Aorta (tissue), 5 donors: ENCODE measurements at regions not wholly inside any gene's neighbourhood (a gene's known extent, or its start where the extent isn't known, plus 50 kb on each side); places are given as distances from the start of the nearest gene placed in this dataset.

Experiments
- ATAC-seq: fragments of 200-7000 bp; cut with Tn5 transposase; one replicate; pipeline ENCODE4 v1.9.1; 2022; ENCODE audit warnings: moderate library complexity; ENCODE audit not compliant: low FRiP score
- DNase-seq, 2 donors: peaks; one replicate each; pipeline ENCODE4 v3.0.0-alpha.2; 2020
- H3K27ac ChIP-seq, 2 donors: one replicate each; pipeline ENCODE4 v1.5.1; 2013; ENCODE audit warnings: low read length in 2 of 2, mild to moderate bottlenecking in 2 of 2, moderate library complexity in 2 of 2, control low read depth in 1 of 2, inconsistent platforms in 1 of 2, low read depth in 1 of 2
- H3K27me3 ChIP-seq, 2 donors: one replicate each; pipeline ENCODE4 v1.6.1; 2013; ENCODE audit warnings: control low read depth in 1 of 2, low read length in 1 of 2, mild to moderate bottlenecking in 1 of 2, moderate library complexity in 1 of 2; ENCODE audit not compliant: insufficient read depth in 2 of 2, control insufficient read depth in 1 of 2
- H3K36me3 ChIP-seq, 2 donors: one replicate each; pipeline ENCODE4 v1.6.1; 2013; ENCODE audit warnings: control low read depth in 1 of 2, low read length in 1 of 2, mild to moderate bottlenecking in 1 of 2; ENCODE audit not compliant: insufficient read depth in 2 of 2, control insufficient read depth in 1 of 2
- H3K4me1 ChIP-seq, 2 donors: one replicate each; pipeline ENCODE4 v1.6.1; 2013; ENCODE audit warnings: low read length in 2 of 2, control low read depth in 1 of 2, mild to moderate bottlenecking in 1 of 2, moderate library complexity in 1 of 2; ENCODE audit not compliant: insufficient read depth in 2 of 2, control insufficient read depth in 1 of 2
- H3K4me3 ChIP-seq, 2 donors: one replicate each; pipeline ENCODE4 v1.5.1; 2013; ENCODE audit warnings: low read length in 2 of 2, control low read depth in 1 of 2, mild to moderate bottlenecking in 1 of 2
- H3K9me3 ChIP-seq: one replicate; pipeline ENCODE4 v1.6.1; 2013; ENCODE audit warnings: mild to moderate bottlenecking, low read length; ENCODE audit not compliant: control insufficient read depth
- WGBS, 2 donors: extraction: QIAGEN DNeasy Blood & Tissue Kit; methylation state at CpG; one replicate each; pipeline ENCODE4 v1.1.7; 2013; 5-methylcytosine and 5-hydroxymethylcytosine counted together
- intact Hi-C, 2 donors: fragments of 100-400 bp; cut with DNase I; formaldehyde crosslinking; loops; one replicate each; pipeline versions ENCODE4 v1.14.2 to v1.15.0; 2022
- donor health status: healthy with polysubstance abuse.
- donor health status: Bipolar disorder and iron deficiency.
- donor health status: DM: no; HTN: no; CAD: no.
- donor health status: DM: no; HTN: no; CAD: no.
- donor health status: DM: yes; HTN: yes; CAD: no.

GRCh38 chr2:155033652-155034051 is 335.2 kb downstream of the KCNJ3 start:
- H3K27me3 ChIP-seq, result no peaks in the 10 kb centered on the region
- intact Hi-C loops, result no loop called here
- H3K27ac ChIP-seq, result no peak overlapping the region
- no peak overlapping the region for H3K4me3 ChIP-seq
- DNase-seq (no peak), ATAC-seq (no peak)
- no peaks in the 10 kb centered on the region for H3K36me3 ChIP-seq
- H3K9me3 ChIP-seq, result no peaks in the 10 kb centered on the region
- no peaks in the 10 kb centered on the region for H3K4me1 ChIP-seq

- no peak for DNase-seq
- no peaks in the 10 kb centered on the region for H3K4me1 ChIP-seq
- no peaks in the 10 kb centered on the region for H3K36me3 ChIP-seq
- H3K27ac ChIP-seq, result no peak overlapping the region
- no peaks in the 10 kb centered on the region for H3K9me3 ChIP-seq
- ATAC-seq, result no peak
- H3K4me3 ChIP-seq, result no peak overlapping the region
- no peaks in the 10 kb centered on the region for H3K27me3 ChIP-seq
- intact Hi-C loops, result no loop called here
These were observed 331.8 kb downstream of the KCNJ3 start for GRCh38 chr2:155030296-155030695.

- Histone ChIP-seq H3K9me3 (no peaks in the 10 kb centered on the region), H3K36me3 (no peaks in the 10 kb centered on the region), H3K4me1 (no peaks in the 10 kb centered on the region), H3K27me3 (no peaks in the 10 kb centered on the region), H3K27ac (no peak overlapping the region), H3K4me3 (no peak overlapping the region)
- DNase-seq (no peak), ATAC-seq (no peak)
- WGBS, 2 donors, result 80 to 91% methylated on average over 1 of the region's 1 CpG
- intact Hi-C loops, result no loop called here
These were observed 328.2 kb downstream of the KCNJ3 start for GRCh38 chr2:155026651-155027174.

- 67 to 69% methylated on average over 1 of the region's 1 CpG for WGBS, 2 donors
- Histone ChIP-seq H3K9me3 (no peaks in the 10 kb centered on the region), H3K4me3 (no peak overlapping the region), H3K36me3 (no peaks in the 10 kb centered on the region), H3K27me3 (no peaks in the 10 kb centered on the region), H3K27ac (no peak overlapping the region), H3K4me1 (no peaks in the 10 kb centered on the region)
- no peak for ATAC-seq
- no peak for DNase-seq
- intact Hi-C loops, result no loop called here
These were observed 325.2 kb downstream of the KCNJ3 start for GRCh38 chr2:155023674-155024073.

GRCh38 chr2:155022531-155022930 is 324.0 kb downstream of the KCNJ3 start:
- no peak for DNase-seq
- H3K4me1 ChIP-seq, result no peaks in the 10 kb centered on the region
- no peaks in the 10 kb centered on the region for H3K36me3 ChIP-seq
- no peak for ATAC-seq
- no peaks in the 10 kb centered on the region for H3K27me3 ChIP-seq
- H3K4me3 ChIP-seq, result no peak overlapping the region
- no peak overlapping the region for H3K27ac ChIP-seq
- intact Hi-C loops, result no loop called here
- H3K9me3 ChIP-seq, result no peaks in the 10 kb centered on the region

- H3K27ac ChIP-seq, result no peak overlapping the region
- no peak for ATAC-seq
- H3K9me3 ChIP-seq, result no peaks in the 10 kb centered on the region
- no peak overlapping the region for H3K4me3 ChIP-seq
- H3K36me3 ChIP-seq, result no peaks in the 10 kb centered on the region
- H3K27me3 ChIP-seq, result no peaks in the 10 kb centered on the region
- DNase-seq, result no peak
- 84 to 89% methylated on average over 1 of the region's 1 CpG for WGBS, 2 donors
- no peaks in the 10 kb centered on the region for H3K4me1 ChIP-seq
- intact Hi-C loops, result no loop called here
These were observed 323.1 kb downstream of the KCNJ3 start for GRCh38 chr2:155021618-155022017.

GRCh38 chr2:155020246-155020645 is 321.8 kb downstream of the KCNJ3 start:
- no peak overlapping the region for H3K27ac ChIP-seq
- H3K4me3 ChIP-seq, result no peak overlapping the region
- no peaks in the 10 kb centered on the region for H3K27me3 ChIP-seq
- no peaks in the 10 kb centered on the region for H3K9me3 ChIP-seq
- H3K36me3 ChIP-seq, result no peaks in the 10 kb centered on the region
- intact Hi-C loops, result no loop called here
- WGBS, 2 donors, result 68 to 71% methylated on average over 1 of the region's 1 CpG
- H3K4me1 ChIP-seq, result no peaks in the 10 kb centered on the region
- DNase-seq, result no peak
- ATAC-seq, result no peak

GRCh38 chr2:155010925-155011324 is 312.4 kb downstream of the KCNJ3 start:
- no peak for ATAC-seq
- intact Hi-C loops, result no loop called here
- H3K4me1 ChIP-seq, result no peaks in the 10 kb centered on the region
- H3K27me3 ChIP-seq, result no peaks in the 10 kb centered on the region
- H3K27ac ChIP-seq, result no peak overlapping the region
- WGBS, 2 donors, result 75 to 76% methylated on average over 2 of the region's 2 CpGs
- DNase-seq, result no peak
- no peaks in the 10 kb centered on the region for H3K36me3 ChIP-seq
- no peak overlapping the region for H3K4me3 ChIP-seq
- H3K9me3 ChIP-seq, result no peaks in the 10 kb centered on the region

GRCh38 chr2:154995361-154995760 is 296.9 kb downstream of the KCNJ3 start:
- 72% methylated on average over 2 of the region's 2 CpGs for WGBS, 2 donors

More at GRCh38 chr2:154995361-154995760, 296.9 kb downstream of the KCNJ3 start:
- no peak for ATAC-seq
- intact Hi-C loops, result no loop called here
- H3K4me3 ChIP-seq, result no peak overlapping the region
- no peaks in the 10 kb centered on the region for H3K9me3 ChIP-seq
- H3K27ac ChIP-seq, result no peak overlapping the region
- no peak for DNase-seq
- no peaks in the 10 kb centered on the region for H3K4me1 ChIP-seq
- no peaks in the 10 kb centered on the region for H3K27me3 ChIP-seq
- no peaks in the 10 kb centered on the region for H3K36me3 ChIP-seq
